Trophoblast cell (in vitro differentiated cells and primary cell): ENCODE measurements at regions not wholly inside any gene's neighbourhood (a gene's known extent, or its start where the extent isn't known, plus 50 kb on each side); places are given as distances from the start of the nearest gene placed in this dataset.
A peak's percentile ranks its signal among the peaks of the same experiment; 100 is the strongest.

Source experiments
- DNase-seq, 2 donors: peaks; one replicate each; pipeline ENCODE4 v3.0.0-alpha.2; 2016
- H2AFZ ChIP-seq: 2 replicates; pipeline ENCODE4 v1.6.1; 2013; ENCODE audit warnings: low read length, moderate library complexity, mild to moderate bottlenecking; ENCODE audit not compliant: insufficient read depth, poor library complexity
- H2AK5ac ChIP-seq: 2 replicates; pipeline ENCODE4 v1.6.1; 2013; ENCODE audit warnings: mild to moderate bottlenecking, low read length
- H2BK120ac ChIP-seq: 2 replicates; pipeline ENCODE4 v1.6.1; 2013; ENCODE audit warnings: low read length, mild to moderate bottlenecking, moderate library complexity; ENCODE audit not compliant: insufficient read depth, poor library complexity
- H2BK12ac ChIP-seq: 2 replicates; pipeline ENCODE4 v1.6.1; 2013; ENCODE audit warnings: mild to moderate bottlenecking, low read length, moderate library complexity
- H2BK5ac ChIP-seq: 2 replicates; pipeline ENCODE4 v1.6.1; 2013; ENCODE audit warnings: low read length, low read depth, moderate library complexity, mild to moderate bottlenecking; ENCODE audit not compliant: poor library complexity
- H3K14ac ChIP-seq: 2 replicates; pipeline ENCODE4 v1.6.1; 2013; ENCODE audit warnings: mild to moderate bottlenecking, low read length
- H3K18ac ChIP-seq: 2 replicates; pipeline ENCODE4 v1.6.1; 2013; ENCODE audit warnings: mild to moderate bottlenecking, low read length
- H3K23ac ChIP-seq: 2 replicates; pipeline ENCODE4 v1.6.1; 2013; ENCODE audit warnings: low read length
- H3K27ac ChIP-seq: 2 replicates; pipeline ENCODE4 v1.5.1; 2013; ENCODE audit warnings: low read depth, mild to moderate bottlenecking, inconsistent platforms, low read length, moderate library complexity
- H3K27me3 ChIP-seq: 2 replicates; pipeline ENCODE4 v1.6.1; 2013; ENCODE audit warnings: inconsistent platforms, mild to moderate bottlenecking, low read length, moderate library complexity; ENCODE audit not compliant: insufficient read depth
- H3K36me3 ChIP-seq, 2 experiments: 1 replicate in 1 of 2; 2 replicates in 1 of 2; pipeline ENCODE4 v1.6.1; 2013; ENCODE audit warnings: low read length in 2 of 2, mild to moderate bottlenecking in 2 of 2, moderate library complexity in 1 of 2; ENCODE audit not compliant: insufficient read depth in 2 of 2, control insufficient read depth in 1 of 2
- H3K4ac ChIP-seq: 2 replicates; pipeline ENCODE4 v1.6.1; 2013; ENCODE audit warnings: low read depth, mild to moderate bottlenecking, low read length, moderate library complexity
- H3K4me1 ChIP-seq, 2 experiments: 1 replicate in 1 of 2; 2 replicates in 1 of 2; pipeline ENCODE4 v1.6.1; 2013; ENCODE audit warnings: low read length in 2 of 2, mild to moderate bottlenecking in 2 of 2, moderate library complexity in 1 of 2; ENCODE audit not compliant: insufficient read depth in 2 of 2, control insufficient read depth in 1 of 2
- H3K4me2 ChIP-seq: 2 replicates; pipeline ENCODE4 v1.6.1; 2013; ENCODE audit warnings: inconsistent platforms, mild to moderate bottlenecking, low read length, moderate library complexity
- H3K4me3 ChIP-seq: 2 replicates; pipeline ENCODE4 v1.5.1; 2013; ENCODE audit warnings: mild to moderate bottlenecking, low read depth, low read length, inconsistent platforms
- H3K79me1 ChIP-seq: one replicate; pipeline ENCODE4 v1.6.1; 2013; ENCODE audit warnings: low read length
- H3K79me2 ChIP-seq: 2 replicates; pipeline ENCODE4 v1.6.1; 2013; ENCODE audit warnings: low read length, mild to moderate bottlenecking; ENCODE audit not compliant: control insufficient read depth, insufficient read depth, poor library complexity
- H3K9ac ChIP-seq: 2 replicates; pipeline ENCODE4 v1.6.1; 2013; ENCODE audit warnings: mild to moderate bottlenecking, low read length
- H3K9me3 ChIP-seq: 2 replicates; pipeline ENCODE4 v1.6.1; 2013; ENCODE audit warnings: low read depth, mild to moderate bottlenecking, control low read depth, inconsistent platforms, low read length; ENCODE audit not compliant: insufficient read depth
- H4K12ac ChIP-seq: 2 replicates; pipeline ENCODE4 v1.6.1; 2013; ENCODE audit warnings: low read depth, mild to moderate bottlenecking, low read length, moderate library complexity
- H4K8ac ChIP-seq: 2 replicates; pipeline ENCODE4 v1.6.1; 2013; ENCODE audit warnings: low read depth, mild to moderate bottlenecking, low read length, moderate library complexity
- H4K91ac ChIP-seq: one replicate; pipeline ENCODE4 v1.6.1; 2013; ENCODE audit warnings: low read depth, mild to moderate bottlenecking, low read length, moderate library complexity
- WGBS: extraction: QIAGEN DNeasy Blood & Tissue Kit; methylation state at CpG from one replicate; pipeline ENCODE4 v1.1.7; 2013; ENCODE audit warnings: missing lambda C conversion rate; ENCODE audit not compliant: insufficient read length, insufficient coverage; ENCODE audit errors: extremely low coverage; 5-methylcytosine and 5-hydroxymethylcytosine counted together

GRCh38 chr6:14729129-14729871 is 516.6 kb upstream of the JARID2 start:
- no CpG with 5 or more reads among the region's 13 CpGs for WGBS
- no peaks in the 10 kb centered on the region for H3K9me3 ChIP-seq
- H4K12ac ChIP-seq, result no peak overlapping the region
- H3K4ac ChIP-seq, result no peak overlapping the region
- no peak overlapping the region for H3K18ac ChIP-seq
- H3K27ac ChIP-seq, result no peak overlapping the region
- H3K79me2 ChIP-seq, result no peaks in the 10 kb centered on the region
- no peak overlapping the region for H3K4me2 ChIP-seq
- H2BK120ac ChIP-seq, result no peak overlapping the region
- no peaks in the 10 kb centered on the region for H3K27me3 ChIP-seq
- no peak overlapping the region for H2BK12ac ChIP-seq
- H3K4me3 ChIP-seq, result no peak overlapping the region
- no peak overlapping the region for H4K8ac ChIP-seq
- no peak for DNase-seq
- H2BK5ac ChIP-seq, result no peak overlapping the region
- H2AFZ ChIP-seq, result no peak overlapping the region
- H3K23ac ChIP-seq, result no peak overlapping the region
- peaks cover 11 to 13% of the 10 kb centered on the region in 2 experiments for H3K4me1 ChIP-seq
- no peak overlapping the region for H4K91ac ChIP-seq
- H2AK5ac ChIP-seq, result no peak overlapping the region
- no peak overlapping the region for H3K14ac ChIP-seq
- peaks cover 9% of the 10 kb centered on the region for H3K79me1 ChIP-seq
- no peak overlapping the region for H3K9ac ChIP-seq
- no peaks in the 10 kb centered on the region for H3K36me3 ChIP-seq

- H3K79me2 ChIP-seq, result no peaks in the 10 kb centered on the region
- H3K4me1 ChIP-seq, result peaks cover 11 to 13% of the 10 kb centered on the region in 2 experiments
- no peak overlapping the region for H3K27ac ChIP-seq
- no peak overlapping the region for H3K4me3 ChIP-seq
- no peaks in the 10 kb centered on the region for H3K9me3 ChIP-seq
- no peak overlapping the region for H3K9ac ChIP-seq
- H2AK5ac ChIP-seq, result no peak overlapping the region
- H3K79me1 ChIP-seq, result peaks cover 9% of the 10 kb centered on the region
- H3K18ac ChIP-seq, result no peak overlapping the region
- H3K4me2 ChIP-seq, result no peak overlapping the region
- no peak overlapping the region for H2BK12ac ChIP-seq
- no peak overlapping the region for H3K4ac ChIP-seq
- no peak overlapping the region for H2BK120ac ChIP-seq
- no peak overlapping the region for H4K8ac ChIP-seq
- no peak overlapping the region for H3K23ac ChIP-seq
- no peak overlapping the region for H4K91ac ChIP-seq
- DNase-seq, result no peak
- H3K36me3 ChIP-seq, result no peaks in the 10 kb centered on the region
- H3K14ac ChIP-seq, result no peak overlapping the region
- no peaks in the 10 kb centered on the region for H3K27me3 ChIP-seq
- no peak overlapping the region for H4K12ac ChIP-seq
- no CpG with 5 or more reads among the region's 9 CpGs for WGBS
- H2AFZ ChIP-seq, result no peak overlapping the region
- no peak overlapping the region for H2BK5ac ChIP-seq
These were observed 515.2 kb upstream of the JARID2 start for GRCh38 chr6:14730654-14731053.

GRCh38 chr6:14731611-14732010 is 514.3 kb upstream of the JARID2 start:
- no peaks in the 10 kb centered on the region for H3K36me3 ChIP-seq
- H2AK5ac ChIP-seq, result peak overlapping the region; percentile 37
- DNase-seq, result no peak
- no peak overlapping the region for H3K18ac ChIP-seq
- peaks cover 9% of the 10 kb centered on the region for H3K79me1 ChIP-seq
- no peak overlapping the region for H3K4ac ChIP-seq
- peaks cover 11 to 13% of the 10 kb centered on the region in 2 experiments for H3K4me1 ChIP-seq
- WGBS, result no CpG with 5 or more reads among the region's 1 CpG
- no peak overlapping the region for H3K4me3 ChIP-seq
- no peak overlapping the region for H4K8ac ChIP-seq
- no peak overlapping the region for H4K12ac ChIP-seq
- H3K27ac ChIP-seq, result no peak overlapping the region
- no peak overlapping the region for H2BK12ac ChIP-seq
- H3K9me3 ChIP-seq, result no peaks in the 10 kb centered on the region
- no peak overlapping the region for H3K23ac ChIP-seq
- no peak overlapping the region for H3K9ac ChIP-seq
- no peak overlapping the region for H2BK120ac ChIP-seq
- no peak overlapping the region for H3K4me2 ChIP-seq
- H2BK5ac ChIP-seq, result no peak overlapping the region
- no peak overlapping the region for H3K14ac ChIP-seq
- H2AFZ ChIP-seq, result no peak overlapping the region
- no peaks in the 10 kb centered on the region for H3K27me3 ChIP-seq
- no peaks in the 10 kb centered on the region for H3K79me2 ChIP-seq
- H4K91ac ChIP-seq, result peak overlapping the region; percentile 28

- Histone ChIP-seq H3K36me3 (no peaks in the 10 kb centered on the region), H3K9ac (no peak overlapping the region), H4K8ac (no peak overlapping the region), H3K4me3 (no peak overlapping the region), H3K23ac (no peak overlapping the region), H3K4me1 (peaks cover 11 to 14% of the 10 kb centered on the region in 2 experiments), H3K27ac (peak overlapping the region; percentile 80), H4K91ac (no peak overlapping the region), H3K79me1 (peaks cover 9% of the 10 kb centered on the region), H3K18ac (no peak overlapping the region), H3K4ac (no peak overlapping the region), H3K4me2 (peak overlapping the region; percentile 13), H3K27me3 (no peaks in the 10 kb centered on the region), H2BK120ac (no peak overlapping the region), H2BK12ac (no peak overlapping the region), H3K79me2 (no peaks in the 10 kb centered on the region), H4K12ac (no peak overlapping the region), H3K9me3 (no peaks in the 10 kb centered on the region), H2BK5ac (no peak overlapping the region), H3K14ac (no peak overlapping the region), H2AK5ac (no peak overlapping the region), H2AFZ (no peak overlapping the region)
- DNase-seq, result no peak
- WGBS, result no CpG with 5 or more reads among the region's 4 CpGs
These were observed 513.5 kb upstream of the JARID2 start for GRCh38 chr6:14732226-14732843.
